ENCODE measurements at regions not wholly inside any gene's neighbourhood (a gene's known extent, or its start where the extent isn't known, plus 50 kb on each side); places are given as distances from the start of the nearest gene placed in this dataset.
"Not testable (repeated sequence)": the region's sequence is repeated elsewhere in the genome, so short reads cannot be mapped to it uniquely, and the experiment has no call there.

DNA sequence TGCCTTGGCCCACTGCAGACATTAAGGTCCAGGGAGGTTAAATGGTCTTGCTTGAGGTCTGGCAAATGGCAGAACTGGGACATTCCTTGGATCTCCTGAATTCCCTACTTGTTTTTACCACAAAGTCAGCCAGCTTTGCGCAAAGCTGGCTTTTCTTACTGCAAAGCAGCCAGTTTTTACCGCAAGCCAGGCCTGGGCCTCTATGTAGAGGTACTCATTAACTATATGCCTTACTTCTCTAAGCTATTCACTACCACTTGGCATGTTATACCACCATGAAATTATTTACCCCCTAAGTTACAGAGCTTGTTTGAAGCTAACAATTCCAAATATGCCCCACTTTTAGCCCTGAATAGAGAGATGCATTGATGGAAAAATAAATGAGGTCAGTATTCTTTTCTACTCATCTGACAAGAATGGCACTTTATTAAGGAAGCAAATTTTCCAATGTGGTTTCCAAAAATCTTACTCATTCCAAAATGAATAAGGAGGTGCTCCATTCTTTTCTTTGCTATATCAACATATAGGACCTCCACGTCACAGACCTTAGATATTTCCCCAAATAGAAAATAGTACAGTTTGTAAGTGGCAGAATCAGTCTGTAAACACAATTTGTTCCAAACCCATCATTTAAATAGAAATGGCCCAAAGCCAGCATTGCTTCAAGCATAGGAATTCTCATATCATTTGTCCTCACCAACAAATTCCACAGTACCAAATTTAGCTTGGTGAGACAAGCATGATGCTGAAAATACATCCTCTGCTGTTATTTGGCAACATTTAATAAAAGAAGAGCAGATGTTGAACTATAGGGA is 143.9 kb upstream of the TSC22D1 start:
- DNase-seq (ENCODE audit: low read depth in 4 of 4, low spot score in 2 of 4) = no peak

DNA sequence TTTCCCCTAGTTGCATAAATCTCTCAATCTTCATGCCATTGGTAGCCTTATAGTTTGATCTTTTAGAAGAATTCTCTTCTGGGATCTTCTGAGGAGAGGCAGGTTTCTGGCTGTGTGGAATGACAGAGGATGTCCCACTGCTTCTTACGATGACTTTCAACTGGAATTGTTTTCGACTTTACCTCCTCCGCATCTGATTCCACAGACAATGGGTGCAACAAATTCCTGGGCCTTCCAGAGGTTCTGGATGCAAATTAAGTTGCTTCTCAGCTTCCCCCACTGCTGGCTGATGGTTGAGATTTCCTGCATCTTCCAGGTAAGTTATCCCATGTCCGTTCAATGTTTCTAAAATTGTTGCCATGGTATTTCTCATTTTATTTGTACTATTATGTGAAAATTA is 142.3 kb upstream of the TSC22D1 start:
- DNase-seq (ENCODE audit: low read depth in 4 of 4, low spot score in 2 of 4) = no peak

DNA sequence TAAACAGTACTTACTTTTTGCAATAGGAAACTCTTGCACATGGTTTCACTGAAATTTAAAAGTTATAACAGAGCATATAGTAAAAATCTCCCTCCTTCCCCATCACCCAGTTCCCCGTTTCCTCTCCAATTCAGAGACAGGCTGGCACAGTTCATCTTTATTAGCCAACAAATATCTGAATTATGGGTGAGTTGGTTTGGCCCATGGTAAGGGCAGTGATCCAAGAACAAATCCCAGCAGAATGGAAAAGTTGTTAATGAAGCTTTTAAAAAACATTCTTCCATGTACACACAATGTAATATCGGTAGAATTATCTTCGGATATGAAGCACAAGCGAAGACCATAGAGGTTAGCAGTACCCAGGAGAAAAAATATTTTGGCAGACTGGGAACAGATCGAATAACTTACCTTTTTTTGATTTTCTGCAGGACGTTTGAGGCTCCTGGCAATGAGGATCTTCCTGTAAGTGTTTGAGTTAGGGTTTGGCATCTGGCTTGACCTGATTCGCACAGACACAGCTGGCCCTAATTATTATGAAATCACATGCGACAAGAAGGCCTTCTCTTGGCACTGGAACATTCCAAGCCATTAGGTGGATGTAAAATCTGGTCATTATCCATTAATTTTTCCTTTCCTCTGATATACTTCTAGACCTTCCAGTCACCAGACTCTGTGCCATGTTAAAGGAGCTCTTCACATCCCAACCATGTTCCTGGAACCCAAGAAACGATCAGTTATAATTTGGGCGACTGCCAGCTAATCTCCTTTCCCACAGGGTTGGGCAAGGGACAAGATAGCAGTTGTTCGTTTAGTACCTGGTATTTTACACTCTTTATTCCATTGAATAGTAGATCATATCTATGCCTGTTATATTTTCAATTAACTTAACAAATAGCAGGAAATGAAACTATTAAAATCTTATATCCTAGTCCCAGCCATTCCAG is 139.4 kb upstream of the TSC22D1 start:
- no peak for DNase-seq (ENCODE audit: low read depth in 4 of 4, low spot score in 2 of 4)

DNA sequence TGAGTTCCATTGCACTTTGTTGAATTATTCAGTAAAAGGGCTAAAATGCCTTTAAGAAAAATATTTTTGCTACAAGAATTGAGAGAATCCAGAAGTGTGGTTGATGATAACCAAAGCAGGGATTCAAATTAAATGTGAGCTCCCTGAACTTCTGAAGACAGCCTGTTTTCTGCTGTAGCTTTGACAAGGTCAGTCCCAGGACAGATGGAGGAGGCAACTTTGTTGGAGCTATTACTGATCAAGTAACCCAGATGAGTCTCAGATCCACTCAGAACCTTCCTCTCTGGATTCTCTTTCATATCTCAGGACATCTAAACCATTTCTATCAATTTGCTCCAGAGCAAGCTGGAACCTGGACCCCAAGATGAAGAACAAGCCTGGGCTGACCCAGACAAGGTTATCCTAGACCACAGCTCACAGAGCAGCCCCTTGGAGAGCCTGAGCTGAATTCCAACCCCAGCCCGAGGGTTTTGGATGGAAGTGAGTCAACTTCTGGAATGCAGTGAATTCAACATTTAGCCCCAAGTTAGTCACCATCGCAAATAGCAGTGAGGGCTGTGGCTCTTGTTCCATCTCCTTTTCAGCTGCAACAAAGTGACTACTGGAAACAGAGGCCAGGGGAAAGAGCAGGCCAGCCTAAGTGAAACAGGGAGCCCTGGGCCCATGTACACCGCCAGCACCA is 137.8 kb upstream of the TSC22D1 start:
- no peak for DNase-seq (ENCODE audit: low read depth in 4 of 4, low spot score in 2 of 4)

DNA sequence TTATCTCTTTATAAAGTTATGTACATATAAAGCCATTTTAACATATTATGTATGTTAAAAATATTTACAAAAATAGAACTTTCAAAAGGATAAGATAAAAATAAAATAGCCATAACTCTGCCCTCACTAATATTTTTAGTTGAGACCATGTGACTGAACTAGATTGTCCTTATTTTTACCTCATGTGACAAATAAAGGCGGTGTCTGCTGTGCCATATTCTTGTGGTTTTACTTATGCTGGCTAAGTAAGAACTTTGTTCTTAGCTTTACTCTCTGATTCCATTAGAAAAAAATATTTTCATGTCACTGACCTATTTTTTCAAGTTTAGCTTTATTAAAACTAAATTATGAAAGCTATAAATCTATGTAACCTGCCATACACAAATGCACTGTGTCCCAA is 135.6 kb upstream of the TSC22D1 start:
- no peak for DNase-seq (ENCODE audit: low read depth in 4 of 4, low spot score in 2 of 4)

DNA sequence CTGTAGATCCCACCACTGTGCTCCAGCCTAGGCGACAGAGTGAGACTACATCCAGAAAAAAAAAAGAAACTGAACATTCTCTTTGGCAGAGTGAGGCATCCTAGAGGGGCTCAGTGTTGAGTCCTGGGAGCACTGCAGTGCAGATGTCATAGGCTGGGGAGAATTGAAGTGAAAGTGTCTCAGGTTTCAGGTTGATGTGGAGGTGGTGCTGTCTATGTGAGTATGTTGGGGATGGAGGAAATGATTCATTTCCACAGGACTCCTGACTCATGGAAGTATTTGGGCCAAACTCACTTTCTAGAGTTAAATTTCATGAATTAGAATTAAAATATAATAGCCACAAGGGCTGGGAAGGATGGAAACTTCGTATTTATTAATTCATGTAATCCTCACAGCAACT is 134.4 kb upstream of the TSC22D1 start:
- peak in 1 of 4 donors; percentile 37 for DNase-seq (ENCODE audit: low read depth in 4 of 4, low spot score in 2 of 4)

DNA sequence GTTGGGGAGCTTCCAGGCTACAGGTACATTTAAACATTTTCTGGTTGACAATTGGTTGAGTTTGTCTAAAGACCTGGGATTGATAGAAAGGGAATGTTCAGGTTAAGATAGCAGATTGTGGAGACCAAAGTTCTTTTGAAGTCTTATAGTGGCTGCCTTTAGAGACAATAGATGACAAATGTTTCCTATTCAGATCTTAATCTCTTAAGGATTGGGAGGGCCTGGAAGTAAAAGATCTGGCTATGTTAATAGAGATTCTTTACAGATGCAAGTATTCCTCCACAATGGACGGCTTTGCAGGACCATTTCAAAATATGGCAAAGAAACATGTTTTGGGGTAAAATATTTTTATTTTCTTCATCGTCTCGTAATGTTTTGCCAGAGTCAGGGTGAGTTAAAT is 128.7 kb upstream of the TSC22D1 start:
- not testable (repeated sequence) for DNase-seq (ENCODE audit: low read depth in 4 of 4, low spot score in 2 of 4)

DNA sequence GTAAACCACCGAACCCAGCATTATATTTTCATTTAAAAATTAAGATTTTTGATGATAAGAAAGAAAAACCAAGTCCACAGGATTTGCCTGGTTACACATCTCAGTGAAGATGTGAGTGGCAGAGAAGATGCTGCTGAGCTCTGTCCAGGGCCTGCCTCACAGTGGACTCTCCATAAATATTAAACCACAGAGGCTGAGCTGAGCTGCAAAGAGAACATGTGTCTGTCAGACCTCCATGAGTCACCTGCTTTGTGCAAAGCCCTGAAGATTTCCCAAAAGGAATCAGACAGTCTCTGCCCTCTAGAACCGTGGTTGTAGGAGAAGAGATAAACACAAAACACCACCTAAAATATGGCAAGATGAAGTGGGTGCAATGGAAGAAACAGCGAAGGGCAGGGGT is 127.2 kb upstream of the TSC22D1 start:
- no peak for DNase-seq (ENCODE audit: low read depth in 4 of 4, low spot score in 2 of 4)

DNA sequence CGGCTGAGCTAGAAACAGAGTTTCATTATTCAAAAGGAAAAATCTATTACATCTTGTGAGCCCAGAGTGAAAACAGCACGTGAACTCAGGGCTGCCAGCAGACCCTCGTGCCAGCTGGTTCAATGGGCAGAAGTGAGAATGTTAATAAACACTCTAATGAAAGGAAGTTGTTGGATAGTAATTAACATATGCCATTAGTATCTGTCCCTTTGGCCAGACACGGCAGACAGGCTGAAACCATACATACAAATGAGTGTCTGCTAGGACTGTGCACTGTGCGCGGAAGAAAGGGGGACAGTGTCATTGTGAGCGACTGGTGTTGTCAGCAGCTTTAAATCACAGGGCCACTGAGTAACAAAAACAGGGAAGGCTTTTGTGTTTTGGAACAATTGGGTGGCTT is 121.9 kb upstream of the TSC22D1 start:
- DNase-seq (ENCODE audit: low read depth in 4 of 4, low spot score in 2 of 4) = no peak

DNA sequence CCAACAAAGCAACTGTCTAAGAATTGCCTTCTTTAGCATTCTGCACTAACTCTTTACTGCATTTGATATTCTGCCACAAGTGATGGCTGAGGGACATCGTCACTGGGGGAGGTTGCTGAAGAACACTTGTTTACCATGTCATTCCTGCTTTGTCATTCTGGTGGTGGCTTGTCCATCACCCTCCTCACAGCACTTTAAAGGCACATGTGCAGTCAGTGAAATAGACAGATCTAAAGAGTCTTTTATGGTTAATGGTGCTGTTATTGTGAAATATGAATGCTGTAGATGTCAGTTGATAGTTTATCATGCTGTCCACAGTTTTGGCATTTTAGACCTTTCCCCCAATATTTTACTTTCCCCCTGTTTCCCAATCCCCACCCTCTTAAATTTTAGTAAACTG is 120.9 kb upstream of the TSC22D1 start:
- no peak for DNase-seq (ENCODE audit: low read depth in 4 of 4, low spot score in 2 of 4)

DNA sequence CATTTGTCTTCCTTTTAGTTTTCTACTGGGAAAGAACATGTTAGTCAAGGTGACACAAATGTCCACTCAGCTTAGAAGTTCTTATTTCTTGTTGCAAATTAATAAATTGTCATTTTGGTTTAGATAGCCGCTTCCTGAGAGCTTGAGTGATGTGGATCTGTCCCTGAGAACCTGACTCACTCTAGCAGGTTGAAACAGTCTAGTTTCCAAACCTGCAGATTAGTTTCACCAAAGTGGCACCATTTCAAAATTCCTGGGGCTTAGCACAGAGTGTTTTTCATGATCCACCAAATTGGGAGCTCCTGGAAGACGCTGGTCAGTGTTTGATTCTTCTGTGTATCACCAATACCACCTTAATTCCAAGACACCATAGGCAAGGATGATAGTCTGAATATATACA is 119.4 kb upstream of the TSC22D1 start:
- DNase-seq (ENCODE audit: low read depth in 4 of 4, low spot score in 2 of 4) = no peak

DNA sequence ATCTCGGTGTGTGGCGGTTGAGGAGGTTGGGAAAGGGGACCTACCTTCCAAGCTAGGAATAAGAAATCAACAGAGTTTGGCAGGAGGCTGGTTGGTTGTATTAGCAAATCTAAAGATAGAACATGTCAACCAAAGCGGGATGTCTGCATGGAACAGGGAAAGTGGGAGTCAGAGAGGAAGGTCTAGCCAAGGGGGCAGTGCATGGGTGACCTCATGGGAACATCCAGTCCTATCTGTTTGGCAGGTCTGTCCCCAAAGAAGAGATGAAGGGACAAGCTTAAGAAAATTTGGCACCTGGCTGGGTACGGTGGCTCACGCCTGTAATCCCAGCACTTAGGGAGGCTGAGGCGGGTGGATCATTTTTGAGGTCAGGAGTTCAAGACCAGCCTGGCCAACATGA is 118.7 kb upstream of the TSC22D1 start:
- no peak for DNase-seq (ENCODE audit: low read depth in 4 of 4, low spot score in 2 of 4)

DNA sequence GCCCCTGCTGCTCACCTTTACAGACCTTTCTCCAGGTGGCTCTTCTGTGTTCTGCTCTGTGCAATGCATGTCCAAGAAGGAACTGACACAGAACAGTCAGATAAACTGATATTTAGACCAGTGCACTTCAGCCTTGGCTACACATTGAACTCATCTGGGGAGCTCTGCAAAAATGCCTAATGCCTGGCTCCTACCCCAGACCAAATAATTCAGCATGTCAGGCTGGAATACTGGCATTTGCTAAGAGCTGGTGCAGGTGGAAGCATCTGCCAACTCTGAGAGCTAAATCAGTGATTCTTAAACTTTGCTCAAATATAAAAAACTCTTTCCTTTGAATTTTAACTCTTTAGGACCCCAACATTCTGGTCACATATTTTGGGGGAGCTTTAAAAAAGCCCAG is 118.2 kb upstream of the TSC22D1 start:
- no peak for DNase-seq (ENCODE audit: low read depth in 4 of 4, low spot score in 2 of 4)

DNA sequence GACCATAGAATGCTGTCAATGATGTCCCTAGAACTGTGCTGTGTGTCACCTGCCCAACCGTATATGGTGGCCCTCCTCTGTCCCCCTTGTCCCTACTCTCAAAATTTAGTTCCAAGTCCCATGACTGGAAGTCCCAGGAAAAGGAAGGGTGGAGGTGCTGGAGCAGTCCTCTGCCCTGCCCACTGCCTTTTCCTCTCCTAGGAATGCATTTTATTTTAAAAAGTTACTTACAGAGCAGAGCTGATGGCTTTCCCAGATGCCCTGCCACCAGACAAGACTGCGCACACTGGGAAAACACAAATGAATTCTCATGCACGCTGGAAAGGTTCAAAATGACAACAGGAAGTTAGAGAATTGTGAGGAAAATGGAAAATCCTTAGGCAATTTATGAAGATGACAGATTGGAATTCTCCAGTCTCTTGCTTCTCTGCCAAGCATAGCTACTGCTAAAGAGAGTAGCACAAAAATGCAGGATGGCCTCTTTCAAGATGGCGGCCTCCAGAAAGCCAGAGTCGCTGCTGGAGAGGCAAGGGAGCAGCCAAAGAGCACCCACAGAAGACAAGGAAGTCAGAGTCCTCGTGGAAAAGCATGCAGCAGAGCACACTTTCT is 117.1 kb upstream of the TSC22D1 start:
- peak in 1 of 4 donors; percentile 23 for DNase-seq (ENCODE audit: low read depth in 4 of 4, low spot score in 2 of 4)

DNA sequence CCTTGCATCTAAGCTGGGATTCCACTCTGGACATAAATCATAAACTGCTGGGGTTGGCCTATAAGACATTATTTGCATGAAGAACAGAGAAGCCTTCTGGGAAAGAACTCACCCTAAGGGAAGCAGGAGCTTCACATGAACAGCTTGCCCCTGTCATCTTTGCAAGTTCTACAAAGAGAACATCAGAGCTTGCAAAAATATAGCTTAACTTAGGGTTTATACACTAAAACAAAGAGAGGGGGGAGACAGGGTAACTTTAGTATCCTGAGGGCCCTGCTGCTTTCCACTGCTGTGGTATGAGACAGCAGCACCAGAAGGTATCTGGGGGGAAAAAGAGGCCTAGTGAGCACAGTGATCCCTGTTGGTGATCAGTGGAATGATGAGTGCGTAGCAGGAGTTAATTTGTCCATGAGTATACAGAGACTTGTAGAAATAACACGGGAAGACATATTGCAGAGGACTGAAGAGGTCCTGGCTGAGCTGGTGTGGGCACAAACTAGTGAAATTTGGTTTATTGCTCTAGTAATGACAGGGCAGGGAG is 116.1 kb upstream of the TSC22D1 start:
- no peak for DNase-seq (ENCODE audit: low read depth in 4 of 4, low spot score in 2 of 4)

DNA sequence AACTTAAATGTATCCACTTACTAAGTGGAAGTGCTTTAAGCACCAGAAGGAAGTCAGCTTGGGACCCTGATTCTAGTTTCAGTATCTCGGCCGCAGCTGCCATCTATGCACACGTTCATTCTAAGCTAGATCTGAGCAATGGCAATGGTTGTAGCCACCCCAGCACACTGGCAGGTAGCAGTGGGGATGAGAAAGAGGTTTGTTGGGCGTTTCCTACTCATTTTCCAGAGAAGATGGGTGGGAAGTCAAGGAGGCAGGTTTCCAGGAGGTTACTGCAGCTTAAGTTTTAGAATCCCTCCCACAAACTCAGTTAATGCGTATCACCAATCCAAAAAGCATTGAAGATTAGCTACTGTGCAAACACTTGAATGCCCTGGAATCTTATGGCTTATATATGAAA is 114.2 kb upstream of the TSC22D1 start:
- no peak for DNase-seq (ENCODE audit: low read depth in 4 of 4, low spot score in 2 of 4)

DNA sequence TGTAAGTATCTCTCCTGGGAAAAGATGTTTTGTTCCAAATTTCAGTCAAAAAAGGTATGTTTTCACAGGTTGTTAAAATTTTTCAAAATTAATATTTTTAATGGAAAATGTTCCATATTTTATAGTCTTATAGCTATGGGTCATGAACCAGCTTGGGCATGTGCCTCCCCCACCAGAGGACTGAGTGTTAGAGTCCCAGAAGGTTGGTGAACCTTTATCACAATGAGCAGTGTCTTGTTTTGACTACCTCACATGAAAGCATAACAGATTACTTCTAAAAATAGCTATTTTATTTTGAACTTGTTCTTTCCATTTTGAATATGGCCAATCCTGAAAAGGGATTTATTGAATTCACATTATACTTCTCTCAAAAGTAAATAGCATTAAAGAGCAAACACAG is 112.5 kb upstream of the TSC22D1 start:
- no peak for DNase-seq (ENCODE audit: low read depth in 4 of 4, low spot score in 2 of 4)

DNA sequence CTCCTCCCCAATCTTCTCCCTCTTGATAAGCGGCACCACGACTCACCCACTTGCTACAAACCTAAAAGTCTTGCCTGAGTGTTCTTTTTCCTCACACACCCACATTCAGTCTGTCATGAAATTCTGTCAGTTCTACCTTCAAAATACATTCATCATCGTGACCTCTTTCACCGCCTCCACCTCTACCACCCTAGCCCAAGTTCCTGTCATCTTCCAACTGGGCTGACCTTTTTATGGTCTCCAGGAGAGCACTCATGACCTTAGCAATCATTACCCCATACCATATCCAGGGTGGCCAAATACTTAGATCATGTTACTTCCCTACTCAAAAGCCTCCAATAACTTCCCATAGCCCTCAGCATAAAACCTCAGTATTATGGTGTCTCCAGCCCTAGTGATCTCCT is 110.4 kb upstream of the TSC22D1 start:
- no peak for DNase-seq (ENCODE audit: low read depth in 4 of 4, low spot score in 2 of 4)

DNA sequence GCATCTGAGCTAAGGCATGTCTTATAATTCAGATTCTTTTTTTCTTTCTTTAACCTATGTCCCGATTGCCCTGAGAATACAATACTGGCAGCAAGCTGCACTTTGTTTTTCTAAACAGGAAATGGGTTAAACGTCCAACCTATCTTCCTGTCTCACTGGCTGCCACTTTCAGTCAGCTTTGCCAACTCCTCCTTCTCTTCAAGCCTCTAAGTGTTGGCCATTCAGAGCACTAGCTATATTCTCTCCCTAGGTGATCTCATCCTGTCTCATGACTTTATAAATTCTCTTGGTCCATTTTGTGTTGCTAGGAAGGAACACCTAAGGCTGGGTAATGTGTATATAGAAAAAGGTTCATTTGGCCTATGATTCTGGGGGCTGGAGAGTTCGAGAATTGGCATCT is 109.5 kb upstream of the TSC22D1 start:
- no peak for DNase-seq (ENCODE audit: low read depth in 4 of 4, low spot score in 2 of 4)

DNA sequence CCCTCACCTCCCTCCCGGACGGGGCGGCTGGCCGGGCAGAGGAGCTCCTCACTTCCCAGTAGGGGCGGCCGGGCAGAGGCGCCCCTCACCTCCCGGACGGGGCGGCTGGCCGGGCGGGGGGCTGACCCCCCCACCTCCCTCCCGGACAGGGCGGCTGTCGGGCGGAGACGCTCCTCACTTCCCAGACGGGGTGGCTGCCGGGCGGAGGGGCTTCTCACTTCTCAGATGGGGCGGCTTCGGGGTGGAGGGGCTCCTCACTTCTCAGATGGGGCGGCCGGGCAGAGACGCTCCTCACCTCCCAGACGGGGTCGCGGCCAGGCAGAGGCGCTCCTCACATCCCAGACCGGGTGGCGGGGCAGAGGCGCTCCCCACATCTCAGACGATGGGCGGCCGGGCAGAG is 106.3 kb upstream of the TSC22D1 start:
- not testable (repeated sequence) for DNase-seq (ENCODE audit: low read depth in 4 of 4, low spot score in 2 of 4)

Data from left renal cortex interstitium (tissue), 4 donors.